ENCODE measurements at regions not wholly inside any gene's neighbourhood (a gene's known extent, or its start where the extent isn't known, plus 50 kb on each side); places are given as distances from the start of the nearest gene placed in this dataset.

GRCh38 chr2:15763106-15763821, 171.6 kb downstream of the DDX1 start:
- TF ChIP-seq RAD21 (conservative IDR thresholded peaks at IDR 0.05): no peak
- TF ChIP-seq REST (IDR thresholded peaks at IDR 0.05; ENCODE audit: borderline replicate concordance): no peak
- TF ChIP-seq MXI1 (conservative IDR thresholded peaks at IDR 0.05; ENCODE audit: poor library complexity, severe bottlenecking): no peak
- TF ChIP-seq EZH2 (IDR thresholded peaks at IDR 0.05; ENCODE audit: borderline replicate concordance, insufficient read depth, low read length, poor library complexity, severe bottlenecking): no peak
- TF ChIP-seq SMC3 (conservative IDR thresholded peaks at IDR 0.05; ENCODE audit: poor library complexity): no peak
- H3K9ac ChIP-seq (ENCODE audit: low read length): no peak overlapping the region

GRCh38 chr2:15763822-15764682, 172.4 kb downstream of the DDX1 start:
- Histone ChIP-seq H3F3A (ENCODE audit: insufficient read depth, low read length, poor library complexity, severe bottlenecking) (no peaks in the 10 kb centered on the region), H3K27ac (ENCODE audit: low read length) (no peak overlapping the region), H3K9ac (ENCODE audit: low read length) (no peak overlapping the region), H2AFZ (ENCODE audit: low read depth, low read length) (no peak overlapping the region), H3K36me3 (ENCODE audit: insufficient read depth, low read length) (no peaks in the 10 kb centered on the region), H3K4me2 (ENCODE audit: low read length) (no peak overlapping the region), H3K4me3 (ENCODE audit: low read length) (no peak overlapping the region), H3K9me2 (ENCODE audit: insufficient read depth, low read length) (no peaks in the 10 kb centered on the region), H3K79me2 (replicated peaks; ENCODE audit: insufficient read depth, low read length) (no peaks in the 10 kb centered on the region), H4K20me1 (ENCODE audit: insufficient read depth) (no peaks in the 10 kb centered on the region), H3K9me3 (ENCODE audit: low read length) (no peaks in the 10 kb centered on the region), H3K27me3 (ENCODE audit: insufficient read depth, low read depth, low read length) (no peaks in the 10 kb centered on the region)
- TF ChIP-seq EP300 (conservative IDR thresholded peaks at IDR 0.05; ENCODE audit: poor library complexity, severe bottlenecking): no peak
- no peak for TF ChIP-seq MXI1 (conservative IDR thresholded peaks at IDR 0.05; ENCODE audit: poor library complexity, severe bottlenecking)
- no peak for TF ChIP-seq EZH2 (IDR thresholded peaks at IDR 0.05; ENCODE audit: borderline replicate concordance, insufficient read depth, low read length, poor library complexity, severe bottlenecking)
- TF ChIP-seq REST (IDR thresholded peaks at IDR 0.05; ENCODE audit: borderline replicate concordance): no peak
- TF ChIP-seq POLR2AphosphoS5 (IDR thresholded peaks at IDR 0.05): no peak
- TF ChIP-seq CTCF (IDR thresholded peaks at IDR 0.05; ENCODE audit: poor library complexity, severe bottlenecking): no peak
- no peak for TF ChIP-seq SMC3 (conservative IDR thresholded peaks at IDR 0.05; ENCODE audit: poor library complexity)
- no peak for TF ChIP-seq RAD21 (conservative IDR thresholded peaks at IDR 0.05)
- TF ChIP-seq TAF1 (IDR thresholded peaks at IDR 0.05; ENCODE audit: low read depth): no peak

More at GRCh38 chr2:15763106-15763821, 171.6 kb downstream of the DDX1 start:
- Histone ChIP-seq H3K9me3 (ENCODE audit: low read length) (peaks cover 5% of the 10 kb centered on the region), H3K27me3 (ENCODE audit: insufficient read depth, low read depth, low read length) (no peaks in the 10 kb centered on the region), H3K36me3 (ENCODE audit: insufficient read depth, low read length) (no peaks in the 10 kb centered on the region), H3F3A (ENCODE audit: insufficient read depth, low read length, poor library complexity, severe bottlenecking) (no peaks in the 10 kb centered on the region), H3K9me2 (ENCODE audit: insufficient read depth, low read length) (no peaks in the 10 kb centered on the region), H2AFZ (ENCODE audit: low read depth, low read length) (no peak overlapping the region), H3K4me3 (ENCODE audit: low read length) (no peak overlapping the region), H4K20me1 (ENCODE audit: insufficient read depth) (no peaks in the 10 kb centered on the region), H3K4me2 (ENCODE audit: low read length) (no peak overlapping the region), H3K27ac (ENCODE audit: low read length) (no peak overlapping the region), H3K79me2 (replicated peaks; ENCODE audit: insufficient read depth, low read length) (no peaks in the 10 kb centered on the region)
